ENCODE measurements at regions not wholly inside any gene's neighbourhood (a gene's known extent, or its start where the extent isn't known, plus 50 kb on each side); places are given as distances from the start of the nearest gene placed in this dataset.

DNA sequence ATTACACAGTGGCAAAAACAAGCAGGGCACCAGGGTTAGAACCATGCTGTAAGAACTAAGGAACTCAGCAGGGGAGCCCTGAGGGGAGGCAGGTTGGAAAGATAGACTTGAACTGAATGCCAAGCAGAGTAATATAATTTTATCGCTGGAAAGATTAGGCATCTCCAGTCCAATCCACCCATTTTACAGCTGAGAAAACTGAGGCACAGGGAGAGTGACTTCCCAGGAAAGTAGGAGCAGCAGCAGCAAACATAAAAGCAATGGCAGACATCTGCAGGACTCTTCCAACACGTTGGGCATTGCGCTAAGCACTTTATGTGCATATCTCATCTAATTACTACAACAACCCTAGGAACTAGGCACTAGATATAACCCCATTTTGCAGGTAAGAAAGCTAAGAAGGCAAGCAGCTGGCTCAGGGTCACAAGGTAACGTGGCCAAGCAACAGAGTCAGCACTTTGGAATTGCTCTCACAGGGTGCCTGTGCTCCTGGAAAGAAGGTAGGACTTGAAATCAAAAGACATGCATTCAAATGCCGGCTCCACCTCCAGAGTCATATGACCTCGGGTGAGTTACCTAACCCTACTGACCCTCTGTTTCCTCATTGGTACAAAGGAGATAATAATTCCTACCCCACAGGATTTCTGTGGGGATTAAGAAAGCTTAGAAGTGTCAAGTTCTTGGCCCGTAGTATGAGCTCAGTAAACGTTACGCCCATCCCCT lies 215.3 kb downstream of the BARX2 start:
- DNase-seq (ENCODE audit: low read depth in 2 of 2): no peak

DNA sequence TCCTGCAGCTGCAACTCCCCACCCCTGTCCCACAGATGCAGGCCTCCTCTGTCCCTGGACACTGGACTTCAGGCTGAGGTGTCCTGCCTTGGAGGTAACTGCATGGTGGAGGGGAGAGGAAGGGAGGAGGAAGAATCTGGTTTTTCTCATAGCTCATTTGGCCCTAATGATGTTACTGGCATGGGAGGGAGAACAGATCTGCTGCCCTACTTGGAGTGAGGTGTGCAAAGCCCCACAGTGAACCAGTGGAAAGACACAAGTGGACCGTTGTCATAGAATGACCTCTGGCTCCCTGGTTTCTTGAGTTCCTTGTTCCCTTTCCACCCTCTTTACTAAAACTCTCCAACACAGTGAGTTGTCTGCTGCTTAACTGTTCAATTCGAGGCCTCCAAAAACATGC lies 215.9 kb downstream of the BARX2 start:
- no peak for DNase-seq (ENCODE audit: low read depth in 2 of 2)

DNA sequence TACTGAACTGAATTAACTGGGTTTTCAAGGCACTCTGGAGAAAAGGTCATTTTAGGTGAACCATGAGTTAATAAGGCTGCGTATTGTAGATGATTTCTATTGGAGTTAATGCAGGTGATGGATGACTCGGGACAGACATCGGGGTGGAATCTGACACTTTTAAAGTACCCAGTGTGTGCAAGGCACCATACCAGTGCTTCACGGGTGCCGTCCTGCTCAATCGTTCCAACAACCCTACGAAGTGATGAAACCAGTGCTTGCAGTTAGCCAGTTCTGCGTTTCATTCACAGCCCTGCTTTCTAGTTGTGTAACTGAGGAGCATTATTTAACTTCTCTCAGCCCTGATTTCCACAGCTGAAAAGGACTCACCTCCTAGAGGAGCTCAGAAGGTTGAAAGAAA lies 216.5 kb downstream of the BARX2 start:
- DNase-seq (ENCODE audit: low read depth in 2 of 2): no peak

DNA sequence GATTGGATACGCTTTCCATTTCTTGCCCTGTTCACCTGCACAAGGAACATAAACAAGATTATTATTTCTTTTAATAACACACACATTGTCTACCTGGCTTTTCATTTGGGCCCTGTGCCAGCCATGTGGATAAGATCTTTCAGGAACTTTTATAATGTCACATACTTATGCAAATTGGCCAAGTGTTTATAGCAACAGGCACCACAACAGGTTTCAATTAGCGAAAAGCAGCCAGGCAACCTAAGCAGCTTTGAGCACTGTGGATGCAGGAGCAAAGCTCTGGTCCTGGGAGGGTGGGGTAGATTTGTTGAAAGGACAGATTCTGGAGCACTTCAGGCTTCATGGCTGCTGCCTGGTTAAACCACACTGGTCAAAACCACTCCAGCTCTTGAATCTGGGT lies 217.4 kb downstream of the BARX2 start:
- DNase-seq (ENCODE audit: low read depth in 2 of 2): no peak

DNA sequence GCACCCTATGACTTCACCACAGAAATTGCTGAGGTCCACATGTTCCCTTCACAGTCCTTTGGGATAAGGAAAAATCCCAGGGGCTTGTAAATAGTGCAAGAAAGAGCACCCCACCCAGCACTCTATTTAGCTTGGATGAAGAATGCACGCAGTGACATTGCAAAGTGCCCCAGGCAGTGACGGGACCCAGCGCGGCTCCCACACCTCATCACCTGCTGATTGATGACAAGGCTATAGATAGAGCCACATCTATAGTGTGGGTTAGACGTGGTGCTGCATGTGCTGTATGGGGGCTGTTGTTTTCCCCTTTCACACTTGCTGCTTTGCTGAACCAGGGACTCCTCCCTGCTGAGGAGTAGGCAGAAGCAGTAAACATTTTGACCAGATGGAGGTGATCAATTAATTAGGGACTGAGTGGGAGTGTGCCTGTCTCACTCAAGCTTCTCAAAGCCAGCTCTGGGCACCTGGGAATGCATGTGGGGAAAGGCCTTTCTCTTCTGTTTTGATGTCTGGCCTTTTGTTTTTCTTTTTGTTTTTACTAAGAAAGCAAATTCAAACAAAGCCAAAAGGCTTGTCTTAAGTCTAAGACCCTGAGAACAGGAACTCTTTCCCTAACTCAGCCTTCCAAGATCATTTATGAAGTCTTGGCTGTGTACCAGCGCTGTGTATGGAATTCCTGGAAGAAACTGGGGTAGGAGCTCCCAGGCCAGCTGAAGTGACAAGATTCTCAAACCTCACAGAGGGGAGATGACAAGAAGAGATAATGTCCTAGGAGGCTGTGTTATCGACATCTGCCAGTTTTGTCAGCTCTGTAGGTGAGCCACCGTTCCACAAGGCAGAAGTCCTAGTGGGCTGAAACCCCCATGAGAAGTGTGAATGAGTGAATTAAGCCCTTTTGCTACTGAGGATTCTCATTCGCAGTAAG lies 219.7 kb downstream of the BARX2 start:
- DNase-seq (ENCODE audit: low read depth in 2 of 2): no peak

DNA sequence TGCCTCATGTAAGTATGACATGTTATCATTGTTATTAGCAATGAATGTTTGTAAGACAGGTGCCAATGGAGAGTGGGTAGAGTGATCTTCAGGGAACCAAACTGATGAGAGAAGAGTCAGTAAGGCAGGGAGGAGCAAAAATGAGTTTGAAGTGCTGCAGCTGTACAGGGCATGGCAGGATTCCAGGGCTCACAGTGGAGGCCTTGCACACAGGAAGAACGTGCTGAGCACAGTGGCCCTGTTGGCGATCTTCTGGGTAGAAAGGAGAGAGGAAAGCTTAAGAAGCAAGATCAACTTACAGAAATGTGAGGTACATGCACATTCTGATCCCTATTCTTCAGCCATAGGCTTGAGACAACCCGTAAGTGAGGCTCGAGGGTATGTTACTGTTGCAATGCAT lies 219.3 kb upstream of the TMEM45B start:
- no peak for DNase-seq (ENCODE audit: low read depth in 2 of 2)

DNA sequence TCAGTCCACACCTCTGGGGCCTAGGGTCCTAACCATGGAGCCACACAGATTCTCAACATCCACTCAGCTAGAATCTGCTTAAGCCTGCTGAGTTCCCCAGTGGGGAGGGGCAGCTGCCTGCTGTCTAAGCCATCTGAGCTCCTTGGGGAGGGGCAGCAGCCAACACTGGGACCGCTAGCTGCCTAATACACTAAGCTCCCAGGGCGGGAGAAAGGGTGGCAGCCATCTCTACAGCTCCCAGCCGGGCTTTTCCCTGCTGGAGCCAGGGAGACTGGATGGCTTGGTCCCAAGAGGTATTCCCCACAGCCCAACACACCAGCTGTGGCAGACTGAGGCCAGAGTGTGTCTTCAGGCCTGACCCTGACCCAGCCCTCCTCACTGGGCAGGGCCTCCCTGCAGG lies 217.3 kb upstream of the TMEM45B start:
- DNase-seq (ENCODE audit: low read depth in 2 of 2): no peak

DNA sequence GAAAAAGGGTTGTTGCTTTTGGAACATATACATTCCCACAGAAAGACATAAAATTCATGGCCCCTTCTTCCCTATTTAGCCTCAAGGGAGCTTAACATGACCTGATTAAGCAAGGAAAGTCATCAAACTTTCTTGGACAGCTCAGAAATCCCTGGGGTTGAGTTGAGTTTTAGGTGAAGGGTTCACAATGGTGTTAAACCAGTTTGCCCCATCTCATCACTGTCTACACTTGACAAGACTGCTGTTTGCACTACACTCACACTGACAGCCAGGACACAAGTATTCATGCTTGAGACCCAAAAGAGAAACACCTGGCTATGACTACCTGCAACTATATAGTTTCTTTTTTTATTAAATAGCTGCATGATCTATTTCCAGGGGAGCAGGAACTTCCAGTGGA lies 209.8 kb upstream of the TMEM45B start:
- DNase-seq (ENCODE audit: low read depth in 2 of 2): no peak

DNA sequence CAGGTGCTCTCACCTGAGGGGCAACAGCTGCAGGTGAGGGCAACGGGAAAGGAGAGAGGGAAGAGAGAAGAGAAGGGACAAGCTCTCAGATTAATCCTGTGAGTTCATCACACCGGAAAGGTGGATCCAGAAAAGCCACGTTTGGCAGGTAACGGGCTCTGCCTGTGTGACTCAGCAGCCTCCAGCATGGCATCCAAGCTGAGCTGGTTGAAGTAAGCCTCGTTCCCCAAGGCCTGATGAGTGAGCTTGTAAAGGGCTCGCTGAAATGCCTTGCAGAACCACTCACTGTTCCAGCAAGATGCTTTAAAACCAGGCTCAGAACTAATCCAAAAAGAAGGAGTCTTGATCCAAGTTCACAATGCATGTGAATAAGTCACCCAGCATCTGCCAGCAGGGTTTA lies 206.9 kb upstream of the TMEM45B start:
- DNase-seq (ENCODE audit: low read depth in 2 of 2): no peak

DNA sequence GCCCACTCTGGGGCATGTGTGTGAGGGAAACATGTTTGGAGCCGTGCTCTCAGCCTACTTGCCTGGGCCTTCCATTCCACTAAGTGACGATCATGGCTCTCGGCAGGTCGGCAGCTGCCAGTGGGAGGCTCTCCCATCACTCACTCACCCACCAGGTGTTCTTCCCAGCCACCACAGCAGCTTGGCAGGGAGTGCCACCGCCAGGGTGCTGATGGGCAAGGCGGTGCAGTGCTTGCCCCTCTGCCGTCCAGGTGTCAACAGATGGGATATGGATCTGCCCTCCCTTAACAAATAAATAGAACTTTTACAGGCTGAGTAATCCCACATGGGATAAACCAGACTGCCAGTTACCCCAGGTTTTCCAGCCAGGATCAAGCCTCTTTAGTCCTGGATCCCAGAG lies 205.5 kb upstream of the TMEM45B start:
- DNase-seq (ENCODE audit: low read depth in 2 of 2): no peak

DNA sequence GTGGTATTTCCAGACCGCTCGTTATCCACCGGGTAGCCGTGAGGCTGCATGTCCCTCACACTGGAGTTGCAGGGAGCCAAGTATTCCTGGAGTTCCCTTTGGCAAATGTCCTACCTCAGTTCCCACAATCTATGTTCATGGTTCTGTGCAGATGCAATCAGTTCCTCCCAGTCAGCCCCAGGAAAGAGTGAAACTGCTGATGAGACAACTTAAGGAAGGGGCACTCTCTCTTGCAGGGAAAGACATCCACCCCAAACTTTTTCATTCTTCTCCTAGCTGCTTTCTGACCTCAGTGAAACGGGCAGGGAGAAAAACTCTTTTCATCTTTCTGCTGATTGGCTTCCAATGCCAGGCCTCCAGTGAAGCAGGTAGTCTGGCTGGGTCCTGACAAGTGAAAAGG lies 205.1 kb upstream of the TMEM45B start:
- no peak for DNase-seq (ENCODE audit: low read depth in 2 of 2)

DNA sequence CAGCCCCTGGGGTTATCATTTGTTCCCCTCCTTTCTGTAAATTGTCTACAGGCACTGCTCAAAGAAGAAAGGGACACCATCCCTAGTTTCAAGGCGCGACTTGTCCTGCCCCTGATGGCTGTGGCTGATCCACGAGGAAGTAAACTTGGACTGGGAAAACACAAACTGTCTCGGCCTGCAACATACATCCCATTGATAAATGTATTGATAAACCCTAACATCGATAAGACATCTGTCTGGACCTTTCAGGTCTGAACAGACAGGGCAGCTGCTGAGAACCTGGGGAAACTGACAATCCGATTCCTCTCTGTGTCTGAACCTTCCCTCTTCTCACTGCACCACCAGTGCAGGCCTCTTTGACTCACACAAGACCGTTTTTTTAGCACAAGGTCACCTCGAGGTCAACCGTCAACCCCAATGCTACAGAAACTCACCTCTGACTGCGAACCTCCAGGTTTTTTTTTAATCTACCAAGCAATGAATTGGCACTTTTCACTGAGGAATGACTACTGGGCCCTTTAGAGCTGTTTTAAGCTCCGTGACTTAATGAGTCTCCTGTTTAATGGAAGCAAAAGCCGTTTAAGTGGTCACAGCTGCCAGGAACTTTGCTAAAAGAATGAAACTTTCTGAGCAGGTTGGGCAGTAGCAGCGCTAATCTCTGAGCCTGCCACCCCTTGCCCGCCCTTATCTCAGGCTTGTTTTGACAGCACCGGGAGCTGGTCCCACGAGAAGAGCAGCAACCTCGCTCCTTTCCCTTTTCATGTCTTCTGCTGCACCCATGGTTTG lies 203.8 kb upstream of the TMEM45B start:
- DNase-seq (ENCODE audit: low read depth in 2 of 2): no peak

DNA sequence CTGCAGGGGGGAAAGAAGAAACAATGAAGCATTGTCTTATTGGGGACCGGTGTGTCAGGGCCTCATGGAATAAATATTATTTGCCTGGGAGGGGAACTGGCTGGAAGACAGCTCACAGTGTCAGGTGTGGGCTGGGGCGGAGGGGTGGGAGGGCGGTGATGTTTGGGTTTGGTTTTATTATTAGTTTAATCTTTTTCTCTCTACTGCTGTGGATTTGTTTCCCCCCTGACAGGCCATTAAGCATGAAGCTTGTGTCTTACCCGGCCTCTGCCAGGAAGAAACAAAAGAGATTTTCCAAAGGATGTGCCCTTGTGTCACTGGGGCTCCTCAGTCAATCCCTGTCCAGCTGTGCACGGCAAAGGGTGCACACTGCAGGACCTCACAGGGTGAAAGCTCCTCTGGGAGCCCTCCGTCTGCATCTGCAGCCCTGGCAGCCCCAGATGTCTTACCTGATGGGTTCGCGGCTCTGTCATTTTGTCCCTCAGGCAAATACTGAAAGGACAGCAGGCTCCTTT lies 203.1 kb upstream of the TMEM45B start:
- DNase-seq (ENCODE audit: low read depth in 2 of 2): no peak

DNA sequence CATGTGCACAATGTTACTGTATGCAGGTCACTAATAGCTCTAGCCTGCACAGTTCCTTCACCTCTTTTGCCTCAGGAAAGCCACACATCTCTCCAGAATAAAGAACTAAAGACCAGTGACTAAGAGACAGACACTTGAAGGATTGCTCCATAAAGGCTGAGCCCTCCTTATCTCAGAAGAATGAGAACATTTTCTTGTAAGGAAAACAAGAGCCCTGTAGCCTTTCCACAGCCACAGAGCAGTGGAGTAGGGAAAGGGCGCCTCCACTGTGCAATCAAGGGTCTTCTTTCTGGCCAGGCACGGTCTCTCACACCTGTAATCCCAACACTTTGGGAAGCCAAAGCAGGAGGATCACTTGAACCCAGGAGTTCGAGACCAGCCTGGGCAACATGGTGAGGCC lies 202.6 kb upstream of the TMEM45B start:
- no peak for DNase-seq (ENCODE audit: low read depth in 2 of 2)

DNA sequence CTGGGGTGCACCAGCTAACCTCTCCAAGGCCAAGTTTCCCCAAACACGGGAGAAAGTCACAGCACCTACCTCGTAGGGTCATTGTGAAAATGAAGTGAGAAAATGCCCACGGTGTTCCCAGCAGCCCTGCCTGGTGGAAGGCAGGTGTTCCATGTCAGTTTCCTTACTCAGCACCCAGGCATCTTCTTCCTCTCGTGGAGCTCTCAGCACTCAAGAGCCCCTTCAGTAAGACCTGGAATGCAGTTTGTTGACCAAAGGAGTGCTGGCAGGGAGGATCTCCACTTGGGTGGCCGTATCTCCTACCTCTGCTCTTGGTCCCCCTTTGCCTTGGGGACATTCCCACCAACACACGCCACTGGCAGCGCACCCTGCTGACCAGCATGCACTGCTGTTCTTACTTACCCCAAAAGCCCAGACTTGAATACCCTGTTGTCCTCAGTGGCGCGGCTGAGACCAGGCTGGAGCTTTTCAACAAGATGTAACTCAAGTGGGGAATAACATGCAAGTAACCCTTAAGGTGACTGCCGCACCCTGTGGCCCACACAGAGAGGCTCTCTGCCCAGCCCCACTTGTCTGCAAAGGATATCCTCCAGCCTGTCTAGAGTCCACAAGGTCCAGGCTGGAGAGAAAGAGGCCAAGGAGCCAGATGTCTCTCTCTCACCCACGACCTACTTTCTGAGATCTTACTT lies 201.2 kb upstream of the TMEM45B start:
- no peak for DNase-seq (ENCODE audit: low read depth in 2 of 2)

DNA sequence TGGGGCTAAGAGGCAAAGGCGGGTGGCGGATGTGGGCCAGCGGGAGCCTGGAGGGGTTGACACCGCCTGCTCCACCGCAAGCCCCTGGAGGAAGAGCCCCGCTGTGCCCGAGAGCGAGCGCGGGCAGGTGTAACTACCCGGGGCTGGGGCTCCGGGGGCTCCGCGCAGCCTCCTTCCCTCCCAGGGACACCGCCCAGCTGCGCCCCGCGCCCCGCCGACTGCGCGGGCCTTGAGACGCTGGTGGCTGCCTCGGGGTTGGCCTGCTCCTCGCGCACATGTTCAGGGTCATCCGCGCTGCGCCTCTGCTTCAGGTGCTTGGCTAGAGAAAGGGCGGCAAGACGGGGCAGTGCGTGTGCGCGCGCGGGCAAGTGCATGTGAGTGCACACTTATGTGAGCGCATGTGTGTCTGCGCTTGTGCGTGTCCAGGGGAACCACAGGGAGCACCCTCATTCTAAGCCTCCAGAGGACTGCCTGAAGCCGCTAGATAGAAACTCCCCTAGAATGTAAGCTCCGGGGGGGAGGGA lies 197.5 kb upstream of the TMEM45B start:
- no peak for DNase-seq (ENCODE audit: low read depth in 2 of 2)

DNA sequence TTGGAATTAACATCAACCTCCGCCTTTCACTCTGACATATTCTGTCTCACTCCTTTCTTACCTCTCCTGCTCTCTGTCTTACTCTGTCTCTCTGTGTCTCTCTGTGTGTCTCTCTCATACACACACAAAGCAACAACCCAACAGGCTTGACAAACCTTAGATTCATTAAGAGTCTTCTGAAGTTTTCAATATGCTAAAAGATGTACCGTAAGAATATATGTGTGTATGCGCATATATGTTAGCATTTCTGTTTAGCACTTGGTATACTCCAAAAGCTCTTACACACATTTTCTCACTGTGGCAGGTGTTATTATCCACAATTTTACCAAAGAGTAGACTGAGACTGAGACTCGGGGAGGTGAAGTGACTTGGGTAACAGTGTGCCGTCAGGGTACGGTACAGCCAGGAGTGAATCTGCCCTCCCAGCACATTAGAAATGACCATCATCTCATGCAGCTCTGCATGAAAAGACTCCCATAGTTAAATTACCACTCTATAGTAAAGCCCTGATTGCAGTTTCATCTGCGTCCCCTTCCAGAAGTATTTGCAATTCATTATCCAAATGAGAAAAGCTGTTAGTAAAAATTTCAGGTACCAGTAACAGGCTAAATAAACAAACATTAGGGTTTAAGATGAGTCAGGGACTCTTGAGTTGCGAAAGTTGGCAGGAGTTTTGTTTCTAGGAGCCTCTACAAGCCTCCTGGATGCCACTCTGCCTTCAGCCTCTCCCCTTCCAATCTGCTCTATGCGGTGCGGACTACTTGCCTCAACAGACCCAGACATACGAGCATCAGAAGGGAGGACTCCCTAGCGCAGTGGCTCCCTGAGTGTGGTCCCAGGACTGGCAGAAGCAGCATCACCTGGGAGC lies 195.2 kb upstream of the TMEM45B start:
- DNase-seq (ENCODE audit: low read depth in 2 of 2): no peak

DNA sequence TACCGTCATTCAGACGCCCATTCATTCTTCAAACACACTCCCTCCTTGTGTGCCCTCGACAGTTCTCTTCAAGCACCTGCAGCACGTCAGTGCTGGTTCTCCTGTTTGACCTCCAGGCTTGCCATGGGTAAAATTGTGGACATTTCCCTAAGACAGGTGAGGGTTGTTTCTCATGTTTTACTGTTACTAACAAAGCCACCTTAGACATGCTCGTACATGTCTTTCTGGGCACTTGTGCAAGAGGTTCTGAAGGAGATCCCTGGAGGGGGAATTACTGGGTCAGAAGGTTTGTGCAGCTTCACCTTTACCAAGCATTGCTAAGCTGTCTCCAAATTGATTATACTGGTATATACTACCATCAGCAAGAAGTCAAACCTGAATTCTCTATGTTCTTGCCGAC lies 189.7 kb upstream of the TMEM45B start:
- no peak for DNase-seq (ENCODE audit: low read depth in 2 of 2)

DNA sequence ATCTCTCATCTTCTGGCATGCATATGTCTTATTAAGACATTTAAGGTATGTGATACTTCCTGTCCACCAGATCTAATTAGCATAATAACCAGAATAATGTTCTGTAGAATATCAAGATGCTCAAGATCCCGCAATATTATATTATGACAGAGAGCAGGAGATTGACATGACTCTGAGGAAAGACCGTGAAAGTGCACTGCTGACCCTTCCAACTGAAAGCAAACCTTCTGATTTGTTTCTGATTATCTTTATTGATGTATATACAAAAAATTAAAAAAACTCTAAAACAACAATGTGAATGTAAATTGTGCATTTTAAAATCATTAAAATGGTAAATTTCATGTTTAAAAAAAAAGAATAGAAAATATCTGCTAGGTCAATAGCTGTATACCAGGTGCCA lies 184.4 kb upstream of the TMEM45B start:
- DNase-seq (ENCODE audit: low read depth in 2 of 2): no peak

DNA sequence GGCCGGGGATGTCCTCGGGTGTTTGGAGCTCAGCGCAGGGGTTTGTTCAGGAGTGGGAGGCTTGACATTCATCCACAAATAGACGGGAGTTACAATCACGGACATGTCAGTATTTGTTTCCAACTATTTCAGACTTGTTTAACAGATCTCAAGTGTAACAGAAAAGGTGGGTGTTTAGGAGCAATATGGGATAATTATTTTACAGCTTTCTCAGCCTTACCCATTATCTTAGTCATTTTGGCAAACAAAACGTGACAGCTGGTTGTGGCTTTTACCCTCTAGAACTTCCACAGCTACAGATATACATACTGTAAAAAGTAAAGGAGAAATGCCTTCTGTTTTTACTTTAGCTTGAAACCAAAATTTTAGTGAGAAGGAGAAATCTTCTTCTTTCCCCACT lies 178.7 kb upstream of the TMEM45B start:
- no peak for DNase-seq (ENCODE audit: low read depth in 2 of 2)
